ENCODE measurements at regions not wholly inside any gene's neighbourhood (a gene's known extent, or its start where the extent isn't known, plus 50 kb on each side); places are given as distances from the start of the nearest gene placed in this dataset.
"Not testable (repeated sequence)": the region's sequence is repeated elsewhere in the genome, so short reads cannot be mapped to it uniquely, and the experiment has no call there.

- DNase-seq, result no peak
These were observed 232.0 kb upstream of the TENM4 start for GRCh38 chr11:79672786-79673185.

- DNase-seq, result no peak
These were observed 230.6 kb upstream of the TENM4 start for GRCh38 chr11:79671401-79671800.

- no peak for DNase-seq
These were observed 230.1 kb upstream of the TENM4 start for GRCh38 chr11:79670882-79671281.

GRCh38 chr11:79668575-79668974 is 227.7 kb upstream of the TENM4 start:
- DNase-seq, result no peak

GRCh38 chr11:79667380-79667779 is 226.6 kb upstream of the TENM4 start:
- DNase-seq, result no peak

- DNase-seq, result no peak
These were observed 222.2 kb upstream of the TENM4 start for GRCh38 chr11:79663017-79663416.

GRCh38 chr11:79661373-79661772 is 220.5 kb upstream of the TENM4 start:
- no peak for DNase-seq

- DNase-seq, result no peak
These were observed 208.1 kb upstream of the TENM4 start for GRCh38 chr11:79648766-79649520.

- no peak for DNase-seq
These were observed 196.4 kb upstream of the TENM4 start for GRCh38 chr11:79637219-79637618.

- no peak for DNase-seq
These were observed 194.1 kb upstream of the TENM4 start for GRCh38 chr11:79634905-79635304.

- DNase-seq, result no peak
These were observed 186.5 kb upstream of the TENM4 start for GRCh38 chr11:79627281-79627680.

- peak in 1 of 5 donors; percentile 47 for DNase-seq
These were observed 185.6 kb upstream of the TENM4 start for GRCh38 chr11:79626135-79627075.

- no peak for DNase-seq
These were observed 182.5 kb upstream of the TENM4 start for GRCh38 chr11:79623375-79623774.

- DNase-seq, result no peak
These were observed 176.7 kb upstream of the TENM4 start for GRCh38 chr11:79617561-79617960.

- no peak for DNase-seq
These were observed 175.6 kb upstream of the TENM4 start for GRCh38 chr11:79616392-79616851.

- no peak for DNase-seq
These were observed 174.6 kb upstream of the TENM4 start for GRCh38 chr11:79615425-79615824.

- no peak for DNase-seq
These were observed 169.8 kb upstream of the TENM4 start for GRCh38 chr11:79610678-79611077.

GRCh38 chr11:79610139-79610538 is 169.3 kb upstream of the TENM4 start:
- no peak for DNase-seq

- DNase-seq, result no peak
These were observed 168.7 kb upstream of the TENM4 start for GRCh38 chr11:79609511-79609910.

- DNase-seq, result not testable (repeated sequence)
These were observed 165.6 kb upstream of the TENM4 start for GRCh38 chr11:79606461-79606860.

- DNase-seq, result no peak
These were observed 159.9 kb upstream of the TENM4 start for GRCh38 chr11:79600711-79601110.

- DNase-seq, result no peak
These were observed 154.0 kb upstream of the TENM4 start for GRCh38 chr11:79594834-79595233.

- DNase-seq, result no peak
These were observed 152.0 kb upstream of the TENM4 start for GRCh38 chr11:79592824-79593223.

GRCh38 chr11:79592406-79592805 is 151.6 kb upstream of the TENM4 start:
- DNase-seq, result no peak
